HG03175 (cell line): ENCODE measurements at regions not wholly inside any gene's neighbourhood (a gene's known extent, or its start where the extent isn't known, plus 50 kb on each side); places are given as distances from the start of the nearest gene placed in this dataset.
"Not testable (repeated sequence)": the region's sequence is repeated elsewhere in the genome, so short reads cannot be mapped to it uniquely, and the experiment has no call there.

Experiments
- ATAC-seq: cut with Tn5 transposase; IDR thresholded peaks from one replicate; pipeline ENCODE4 v1.9.1; 2021; ENCODE audit warnings: mild to moderate bottlenecking, moderate library complexity; ENCODE audit not compliant: unreplicated experiment

- peak; percentile 74 for ATAC-seq
These were observed 222.6 kb downstream of the CAAP1 start for GRCh38 chr9:26669701-26670670.

GRCh38 chr9:26667882-26668281, 224.7 kb downstream of the CAAP1 start:
- ATAC-seq, result no peak

- ATAC-seq, result no peak
These were observed 226.9 kb downstream of the CAAP1 start for GRCh38 chr9:26665666-26666065.

GRCh38 chr9:26664087-26664773, 228.4 kb downstream of the CAAP1 start:
- ATAC-seq, result not testable (repeated sequence)

- ATAC-seq, result no peak
These were observed 230.1 kb downstream of the CAAP1 start for GRCh38 chr9:26662476-26662875.

- no peak for ATAC-seq
These were observed 234.1 kb downstream of the CAAP1 start for GRCh38 chr9:26658476-26658875.

- no peak for ATAC-seq
These were observed 234.6 kb downstream of the CAAP1 start for GRCh38 chr9:26657958-26658357.

- no peak for ATAC-seq
These were observed 236.4 kb downstream of the CAAP1 start for GRCh38 chr9:26656003-26656870.

GRCh38 chr9:26655166-26655565, 237.4 kb downstream of the CAAP1 start:
- ATAC-seq, result no peak

- no peak for ATAC-seq
These were observed 242.3 kb downstream of the CAAP1 start for GRCh38 chr9:26650325-26650724.

GRCh38 chr9:26643826-26644225, 248.8 kb downstream of the CAAP1 start:
- ATAC-seq, result no peak

- no peak for ATAC-seq
These were observed 252.8 kb downstream of the CAAP1 start for GRCh38 chr9:26639761-26640160.

GRCh38 chr9:26637101-26637500, 255.5 kb downstream of the CAAP1 start:
- ATAC-seq, result no peak

- ATAC-seq, result not testable (repeated sequence)
These were observed 278.7 kb downstream of the CAAP1 start for GRCh38 chr9:26613851-26614350.

- no peak for ATAC-seq
These were observed 280.4 kb downstream of the CAAP1 start for GRCh38 chr9:26612211-26612610.

- no peak for ATAC-seq
These were observed 285.8 kb downstream of the CAAP1 start for GRCh38 chr9:26606756-26607155.

GRCh38 chr9:26605367-26605766, 287.2 kb downstream of the CAAP1 start:
- no peak for ATAC-seq

GRCh38 chr9:26604076-26604662, 288.4 kb downstream of the CAAP1 start:
- no peak for ATAC-seq

- no peak for ATAC-seq
These were observed 289.0 kb downstream of the CAAP1 start for GRCh38 chr9:26603617-26604016.

GRCh38 chr9:26597542-26598149, 295.0 kb downstream of the CAAP1 start:
- ATAC-seq, result no peak
